SK-N-SH (cell line): ENCODE measurements at regions not wholly inside any gene's neighbourhood (a gene's known extent, or its start where the extent isn't known, plus 50 kb on each side); places are given as distances from the start of the nearest gene placed in this dataset.
"Not testable (repeated sequence)": the region's sequence is repeated elsewhere in the genome, so short reads cannot be mapped to it uniquely, and the experiment has no call there.

Experiments used
- CTCF ChIA-PET: fragments of 300-600, 350-600 bp; formaldehyde crosslinking; extraction: SDS; loops from one replicate; lab custom pipeline; 2021; lab: Yijun Ruan, JAX
- POLR2A ChIA-PET: fragments of 350-600 bp; sonication (Branson Sonifier 250); formaldehyde crosslinking; extraction: SDS; loops from one replicate; lab custom pipeline; 2020; ENCODE audit warnings: antibody characterized with exemption, inconsistent platforms; lab: Yijun Ruan, JAX
- DNase-seq: peaks from one replicate; pipeline ENCODE4 v3.0.0; 2012
- H2AFZ ChIP-seq: fragments of 200-600 bp; sonication (generic); 2 replicates; pipeline ENCODE4 v1.8.1; 2016; ENCODE audit warnings: antibody characterized with exemption, mild to moderate bottlenecking, low read depth
- H3F3A ChIP-seq: fragments of 200-600 bp; sonication (generic); replicated peaks from 2 replicates; pipeline ENCODE3; 2016; ENCODE audit warnings: antibody characterized with exemption, mild to moderate bottlenecking; ENCODE audit not compliant: insufficient read depth
- H3K27ac ChIP-seq, 2 experiments: fragments of 200-500 bp in 1 of 2; fragments of 200-600 bp in 1 of 2; sonication (Bioruptor generic) in 1 of 2; sonication (generic), shearing (Covaris generic) in 1 of 2; 2 replicates each; pipeline versions ENCODE4 v1.5.1 to v1.6.1; 2014 to 2016; ENCODE audit warnings: low read depth in 2 of 2, inconsistent platforms in 1 of 2, low read length in 1 of 2, mild to moderate bottlenecking in 1 of 2, mixed read lengths in 1 of 2
- H3K27me3 ChIP-seq: fragments of 200-600 bp; sonication (generic), shearing (Covaris generic); 2 replicates; pipeline ENCODE4 v1.6.1; 2016; ENCODE audit warnings: mixed run types; ENCODE audit not compliant: insufficient read depth
- H3K36me3 ChIP-seq, 2 experiments: fragments of 200-500 bp in 1 of 2; fragments of 200-600 bp in 1 of 2; sonication (Bioruptor generic) in 1 of 2; sonication (generic) in 1 of 2; replicated peaks in 1 of 2; 2 replicates each; pipeline versions ENCODE3 to v1.5.1; 2014 to 2016; ENCODE audit warnings: low read length in 1 of 2, mild to moderate bottlenecking in 1 of 2; ENCODE audit not compliant: insufficient read depth in 2 of 2, control insufficient read depth in 1 of 2
- H3K4me1 ChIP-seq, 2 experiments: fragments of 200-500 bp in 1 of 2; fragments of 200-600 bp in 1 of 2; sonication (Bioruptor generic) in 1 of 2; sonication (generic), shearing (Covaris generic) in 1 of 2; 2 replicates each; pipeline versions ENCODE4 v1.5.1 to v1.6.1; 2014 to 2016; ENCODE audit warnings: low read depth in 1 of 2, low read length in 1 of 2, mixed run types in 1 of 2; ENCODE audit not compliant: insufficient read depth in 2 of 2, control insufficient read depth in 1 of 2
- H3K4me2 ChIP-seq: fragments of 200-600 bp; sonication (generic), shearing (Covaris generic); 2 replicates; pipeline ENCODE4 v1.6.1; 2017; ENCODE audit warnings: mixed run types
- H3K4me3 ChIP-seq, 2 experiments: fragments of 200-500 bp in 1 of 2; fragments of 200-600 bp in 1 of 2; sonication (Bioruptor generic) in 1 of 2; sonication (generic), shearing (Covaris generic) in 1 of 2; 2 replicates each; pipeline versions ENCODE4 v1.5.1 to v1.8.1; 2014 to 2016; ENCODE audit warnings: low read depth in 2 of 2, inconsistent platforms in 1 of 2, low read length in 1 of 2, mild to moderate bottlenecking in 1 of 2, mixed read lengths in 1 of 2, moderate library complexity in 1 of 2
- H3K79me2 ChIP-seq: fragments of 200-600 bp; sonication (generic); 2 replicates; pipeline ENCODE4 v1.8.1; 2017; ENCODE audit warnings: mild to moderate bottlenecking; ENCODE audit not compliant: insufficient read depth
- H3K9ac ChIP-seq: fragments of 200-600 bp; sonication (generic); 2 replicates; pipeline ENCODE4 v1.6.1; 2017; ENCODE audit warnings: mixed run types
- H3K9me2 ChIP-seq: fragments of 200-600 bp; sonication (generic); 2 replicates; pipeline ENCODE4 v1.6.1; 2017; ENCODE audit warnings: mixed run types
- H3K9me3 ChIP-seq: fragments of 200-600 bp; sonication (generic); 2 replicates; pipeline ENCODE4 v1.6.1; 2017; ENCODE audit warnings: mixed run types, mild to moderate bottlenecking, moderate library complexity
- H4K20me1 ChIP-seq: fragments of 200-600 bp; sonication (generic); 2 replicates; pipeline ENCODE4 v1.6.1; 2017; ENCODE audit warnings: mild to moderate bottlenecking, mixed run types; ENCODE audit not compliant: insufficient read depth
- GABPA ChIP-seq: IDR thresholded peaks from 2 replicates; pipeline ENCODE4 v1.4.0; 2012; ENCODE audit warnings: low read depth, mild to moderate bottlenecking
- GATA2 ChIP-seq: sonication (generic); formaldehyde crosslinking; IDR thresholded peaks from 2 replicates; pipeline ENCODE4 v1.5.0; 2020; ENCODE audit warnings: mild to moderate bottlenecking, missing genetic modification reagents
- MXI1 ChIP-seq: IDR thresholded peaks from 2 replicates; pipeline ENCODE4 v1.6.1; 2012; ENCODE audit warnings: mild to moderate bottlenecking, low read depth, low read length, improper control_type of control experiment
- RAD21 ChIP-seq: IDR thresholded peaks from 2 replicates; pipeline ENCODE4 v1.6.1; 2012; ENCODE audit warnings: mild to moderate bottlenecking, low read length
- RCOR1 ChIP-seq: fragments of 150-350 bp; IDR thresholded peaks from 2 replicates; pipeline ENCODE4 v1.6.1; 2017; ENCODE audit warnings: antibody characterized with exemption, low read length
- USF1 ChIP-seq: IDR thresholded peaks from 2 replicates; pipeline ENCODE4 v1.4.0; 2012; ENCODE audit warnings: low read depth, borderline replicate concordance
- WGBS: methylation state at CpG from one replicate; pipeline ENCODE4 v1.1.6; 2017; ENCODE audit warnings: low lambda C conversion rate; 5-methylcytosine and 5-hydroxymethylcytosine counted together

GRCh38 chr10:55899472-55900147, 461.4 kb downstream of the ZWINT start:
- H3K79me2 ChIP-seq, H3K27me3 ChIP-seq, H3K36me3 ChIP-seq, H4K20me1 ChIP-seq, H2AFZ ChIP-seq, POLR2A ChIA-PET, DNase-seq, H3K9ac ChIP-seq, H3K27ac ChIP-seq, H3K9me2 ChIP-seq, H3K4me1 ChIP-seq, H3K4me2 ChIP-seq, H3K4me3 ChIP-seq, H3K9me3 ChIP-seq, H3F3A ChIP-seq, CTCF ChIA-PET: not testable (repeated sequence)
- WGBS = 47% methylated on average over 12 of the region's 25 CpGs

- ChIA-PET CTCF (no interaction called here), POLR2A (no interaction called here)
Observed at GRCh38 chr10:55897490-55897921, 463.6 kb downstream of the ZWINT start.

GRCh38 chr10:55892276-55892675, 468.8 kb downstream of the ZWINT start:
- no peak overlapping the region for H3K27ac ChIP-seq
- no peak for TF ChIP-seq GATA2 (CRISPR knock-in tag)
- no peak for TF ChIP-seq GABPA
- TF ChIP-seq, all 33 proteins: peak for 0
- Histone ChIP-seq H3K9ac (no peak overlapping the region), H3K79me2 (no peaks in the 10 kb centered on the region), H3K9me3 (no peaks in the 10 kb centered on the region), H3K9me2 (no peaks in the 10 kb centered on the region), H3K4me1 (no peaks in the 10 kb centered on the region), H3K36me3 (no peaks in the 10 kb centered on the region), H4K20me1 (no peaks in the 10 kb centered on the region), H2AFZ (no peak overlapping the region), H3F3A (no peaks in the 10 kb centered on the region), H3K4me3 (no peak overlapping the region), H3K4me2 (no peak overlapping the region), H3K27me3 (no peaks in the 10 kb centered on the region)
- 27% methylated on average over 1 of the region's 1 CpG for WGBS
- ChIA-PET POLR2A (no interaction called here), CTCF (no interaction called here)
- DNase-seq = no peak

More at GRCh38 chr10:55897490-55897921, 463.6 kb downstream of the ZWINT start:
- H3K36me3 ChIP-seq = no peaks in the 10 kb centered on the region
- no peak overlapping the region for H3K27ac ChIP-seq
- H3K4me1 ChIP-seq = no peaks in the 10 kb centered on the region
- H4K20me1 ChIP-seq = no peaks in the 10 kb centered on the region
- H3K27me3 ChIP-seq = no peaks in the 10 kb centered on the region
- H3K4me3 ChIP-seq = no peak overlapping the region
- no peaks in the 10 kb centered on the region for H3F3A ChIP-seq
- DNase-seq = no peak
- no peaks in the 10 kb centered on the region for H3K9me3 ChIP-seq
- no peak overlapping the region for H2AFZ ChIP-seq
- no peak overlapping the region for H3K9ac ChIP-seq
- TF ChIP-seq RCOR1 (no peak), MXI1 (no peak), RAD21 (no peak), USF1 (no peak)
- WGBS = 0% methylated on average over 2 of the region's 3 CpGs
- H3K4me2 ChIP-seq = no peak overlapping the region
- no peaks in the 10 kb centered on the region for H3K79me2 ChIP-seq
- no peaks in the 10 kb centered on the region for H3K9me2 ChIP-seq
